Osteoblast (primary cell): ENCODE measurements at regions not wholly inside any gene's neighbourhood (a gene's known extent, or its start where the extent isn't known, plus 50 kb on each side); places are given as distances from the start of the nearest gene placed in this dataset.

Source experiments
- DNase-seq: peaks from one replicate; pipeline ENCODE4 v3.0.0; 2011; ENCODE audit warnings: low spot score, mixed read lengths; ENCODE audit not compliant: insufficient read length; ENCODE audit errors: missing footprints
- H2AFZ ChIP-seq: 2 replicates; pipeline ENCODE4 v1.6.0; 2011; ENCODE audit warnings: mild to moderate bottlenecking, low read length
- H3K27ac ChIP-seq: 2 replicates; pipeline ENCODE4 v1.5.1; 2011; ENCODE audit warnings: mild to moderate bottlenecking, low read depth, low read length, moderate library complexity
- H3K27me3 ChIP-seq: 2 replicates; pipeline ENCODE4 v1.6.0; 2012; ENCODE audit warnings: mild to moderate bottlenecking, control low read depth, inconsistent platforms, low read length, moderate library complexity; ENCODE audit not compliant: insufficient read depth
- H3K36me3 ChIP-seq: 2 replicates; pipeline ENCODE4 v1.5.1; 2011; ENCODE audit warnings: mild to moderate bottlenecking, low read length, control low read depth, moderate library complexity; ENCODE audit not compliant: insufficient read depth
- H3K4me1 ChIP-seq: 2 replicates; pipeline ENCODE4 v1.5.1; 2011; ENCODE audit warnings: mild to moderate bottlenecking, low read length, control low read depth, moderate library complexity; ENCODE audit not compliant: insufficient read depth
- H3K4me2 ChIP-seq: 2 replicates; pipeline ENCODE4 v1.6.0; 2011; ENCODE audit warnings: mild to moderate bottlenecking, low read length; ENCODE audit not compliant: insufficient read depth
- H3K4me3 ChIP-seq: fragments of 200-600 bp; sonication (generic); 3 replicates; pipeline ENCODE4 v1.5.1; 2012; ENCODE audit warnings: mild to moderate bottlenecking, low read length, inconsistent platforms; ENCODE audit not compliant: insufficient read depth
- H3K79me2 ChIP-seq: 2 replicates; pipeline ENCODE4 v1.6.0; 2012; ENCODE audit warnings: mild to moderate bottlenecking, low read length, control low read depth, inconsistent platforms; ENCODE audit not compliant: insufficient read depth
- H3K9me3 ChIP-seq: 2 replicates; pipeline ENCODE4 v1.5.1; 2011; ENCODE audit warnings: low read depth, low read length, control low read depth
- H4K20me1 ChIP-seq: 2 replicates; pipeline ENCODE4 v1.6.0; 2012; ENCODE audit warnings: mild to moderate bottlenecking, low read length, control low read depth; ENCODE audit not compliant: insufficient read depth
- TF ChIP-seq, protein P1 (sequence below): IDR thresholded peaks from 2 replicates; pipeline ENCODE4 v1.5.1; 2011; ENCODE audit warnings: mild to moderate bottlenecking, low read depth, low read length, moderate library complexity; ENCODE audit errors: extremely low read depth

DNA sequence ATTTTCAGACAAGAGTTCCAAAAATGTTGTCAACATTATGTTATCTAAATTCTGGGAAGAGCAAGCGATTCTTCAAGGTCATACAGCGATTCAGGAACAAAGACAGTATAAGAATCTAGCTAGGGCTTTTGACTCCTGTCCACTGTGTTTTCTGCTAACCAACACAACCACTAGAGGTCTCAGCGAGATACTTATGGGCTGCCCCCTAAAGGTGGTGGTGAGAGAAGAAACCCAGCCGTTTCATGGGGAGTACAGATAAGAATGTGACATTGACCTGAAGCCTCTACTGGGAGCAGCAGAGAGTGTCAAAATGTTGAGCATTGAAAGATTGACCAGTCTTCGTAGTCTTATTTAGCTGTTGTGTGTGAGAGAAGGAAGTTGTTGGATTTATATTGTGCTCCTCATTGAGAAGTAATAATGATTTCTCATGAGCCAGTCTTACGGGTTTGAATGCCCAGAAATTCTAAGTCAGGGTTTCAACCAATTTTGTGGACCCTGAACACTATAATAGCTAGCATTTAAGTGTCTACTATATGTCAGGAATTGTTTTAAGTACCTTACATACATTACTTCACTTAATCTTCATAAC, 168.3 kb downstream of the SPRY1 start:
- no peaks in the 10 kb centered on the region for H3K79me2 ChIP-seq
- peak; percentile 60 for DNase-seq
- no peaks in the 10 kb centered on the region for H3K27me3 ChIP-seq
- peaks cover 11% of the 10 kb centered on the region for H3K4me1 ChIP-seq
- no peak overlapping the region for H3K4me2 ChIP-seq
- no peak overlapping the region for H2AFZ ChIP-seq
- no peaks in the 10 kb centered on the region for H3K9me3 ChIP-seq
- TF ChIP-seq, protein P1, sequence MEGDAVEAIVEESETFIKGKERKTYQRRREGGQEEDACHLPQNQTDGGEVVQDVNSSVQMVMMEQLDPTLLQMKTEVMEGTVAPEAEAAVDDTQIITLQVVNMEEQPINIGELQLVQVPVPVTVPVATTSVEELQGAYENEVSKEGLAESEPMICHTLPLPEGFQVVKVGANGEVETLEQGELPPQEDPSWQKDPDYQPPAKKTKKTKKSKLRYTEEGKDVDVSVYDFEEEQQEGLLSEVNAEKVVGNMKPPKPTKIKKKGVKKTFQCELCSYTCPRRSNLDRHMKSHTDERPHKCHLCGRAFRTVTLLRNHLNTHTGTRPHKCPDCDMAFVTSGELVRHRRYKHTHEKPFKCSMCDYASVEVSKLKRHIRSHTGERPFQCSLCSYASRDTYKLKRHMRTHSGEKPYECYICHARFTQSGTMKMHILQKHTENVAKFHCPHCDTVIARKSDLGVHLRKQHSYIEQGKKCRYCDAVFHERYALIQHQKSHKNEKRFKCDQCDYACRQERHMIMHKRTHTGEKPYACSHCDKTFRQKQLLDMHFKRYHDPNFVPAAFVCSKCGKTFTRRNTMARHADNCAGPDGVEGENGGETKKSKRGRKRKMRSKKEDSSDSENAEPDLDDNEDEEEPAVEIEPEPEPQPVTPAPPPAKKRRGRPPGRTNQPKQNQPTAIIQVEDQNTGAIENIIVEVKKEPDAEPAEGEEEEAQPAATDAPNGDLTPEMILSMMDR: peak; percentile 96
- no peaks in the 10 kb centered on the region for H3K36me3 ChIP-seq
- H3K4me3 ChIP-seq: no peak overlapping the region
- H4K20me1 ChIP-seq: no peaks in the 10 kb centered on the region
- H3K27ac ChIP-seq: no peak overlapping the region

DNA sequence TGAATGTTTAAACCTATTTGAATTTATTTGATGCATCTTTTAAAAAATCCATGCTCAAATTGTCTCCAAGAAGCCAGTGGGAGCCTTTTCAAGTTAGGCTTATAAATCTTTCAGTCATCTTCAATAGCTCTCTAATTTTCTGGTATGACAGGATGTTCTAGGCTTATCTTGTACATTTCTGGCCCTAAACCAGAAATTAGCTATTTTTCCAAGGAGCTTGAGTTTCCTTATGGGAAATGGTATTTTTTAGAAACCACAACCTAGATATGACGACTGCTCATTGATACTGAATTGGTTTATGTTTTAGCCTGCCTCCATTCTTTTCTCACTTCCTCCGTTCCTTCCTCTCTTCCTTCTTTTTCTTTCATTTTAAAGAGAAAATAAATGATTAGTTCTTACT, 172.3 kb downstream of the SPRY1 start:
- Histone ChIP-seq H3K9me3 (no peaks in the 10 kb centered on the region), H3K27ac (no peak overlapping the region), H3K4me3 (no peak overlapping the region), H4K20me1 (no peaks in the 10 kb centered on the region), H2AFZ (no peak overlapping the region), H3K79me2 (no peaks in the 10 kb centered on the region), H3K27me3 (no peaks in the 10 kb centered on the region), H3K4me1 (no peaks in the 10 kb centered on the region), H3K36me3 (no peaks in the 10 kb centered on the region), H3K4me2 (no peak overlapping the region)
- no peak for DNase-seq
- TF ChIP-seq, protein P1: no peak

DNA sequence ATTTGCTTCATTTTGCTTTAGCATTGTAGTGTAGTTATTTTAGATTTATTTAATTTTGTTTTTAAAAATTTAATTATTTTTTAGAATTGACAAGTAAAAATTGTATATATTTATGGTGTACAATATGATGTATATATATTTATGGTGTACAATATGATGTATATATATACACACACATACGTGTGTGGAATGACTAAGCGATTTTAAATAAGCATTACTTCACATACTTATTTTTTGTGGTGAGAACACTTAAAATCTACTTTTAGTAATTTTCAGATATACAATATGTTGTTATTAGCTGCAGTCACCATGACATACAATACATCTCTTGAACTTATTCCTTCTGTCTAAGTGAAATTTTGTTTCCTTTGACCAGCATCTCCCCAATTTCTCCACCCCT, 172.9 kb downstream of the SPRY1 start:
- H2AFZ ChIP-seq: no peak overlapping the region
- no peaks in the 10 kb centered on the region for H3K9me3 ChIP-seq
- no peaks in the 10 kb centered on the region for H4K20me1 ChIP-seq
- no peaks in the 10 kb centered on the region for H3K36me3 ChIP-seq
- no peak overlapping the region for H3K4me3 ChIP-seq
- no peak overlapping the region for H3K4me2 ChIP-seq
- no peaks in the 10 kb centered on the region for H3K79me2 ChIP-seq
- no peak overlapping the region for H3K27ac ChIP-seq
- DNase-seq: no peak
- TF ChIP-seq, protein P1: no peak
- no peaks in the 10 kb centered on the region for H3K27me3 ChIP-seq
- H3K4me1 ChIP-seq: no peaks in the 10 kb centered on the region

DNA sequence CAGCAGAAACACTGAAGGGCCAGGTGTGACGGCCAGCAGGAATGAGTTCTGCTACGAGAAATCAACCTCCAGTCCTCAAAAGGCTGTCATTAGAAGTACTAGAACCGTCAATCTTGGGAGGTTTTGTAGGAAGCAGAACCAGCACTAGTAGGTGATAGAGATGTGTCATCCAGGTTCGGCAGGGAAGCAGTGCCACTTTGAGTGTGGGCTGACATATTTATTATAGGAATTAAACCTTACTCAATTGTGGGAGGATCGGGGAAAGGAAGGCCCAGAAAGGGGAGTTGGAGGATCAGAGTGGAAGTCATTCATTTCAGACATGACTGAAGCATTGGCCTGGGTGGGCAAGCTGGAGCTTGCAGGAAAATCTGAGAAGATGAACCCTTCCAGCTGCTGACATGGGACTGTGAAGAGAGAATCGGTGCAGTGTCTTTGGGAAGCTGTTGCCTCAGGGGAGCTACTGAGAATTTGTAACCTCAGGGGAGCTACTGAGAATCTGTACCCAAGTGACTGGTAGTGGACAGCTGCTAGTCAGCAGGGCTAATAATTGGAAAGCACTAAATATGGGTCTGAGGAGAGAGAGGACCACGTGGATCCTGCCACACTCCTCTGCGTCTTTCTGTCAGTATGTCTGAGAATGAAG, 177.4 kb downstream of the SPRY1 start:
- Histone ChIP-seq H3K4me1 (no peaks in the 10 kb centered on the region), H3K27ac (no peak overlapping the region), H2AFZ (no peak overlapping the region)

More for the DNA sequence above, 177.4 kb downstream of the SPRY1 start:
- Histone ChIP-seq H3K27me3 (no peaks in the 10 kb centered on the region), H3K4me3 (no peak overlapping the region), H3K9me3 (no peaks in the 10 kb centered on the region), H4K20me1 (no peaks in the 10 kb centered on the region), H3K36me3 (no peaks in the 10 kb centered on the region), H3K4me2 (no peak overlapping the region), H3K79me2 (no peaks in the 10 kb centered on the region)
- DNase-seq: no peak
- TF ChIP-seq, protein P1: no peak
